ENCODE measurements at regions not wholly inside any gene's neighbourhood (a gene's known extent, or its start where the extent isn't known, plus 50 kb on each side); places are given as distances from the start of the nearest gene placed in this dataset.

- Histone ChIP-seq H3K9me3 (ENCODE audit: insufficient read depth, low read depth, low read length) (no peaks in the 10 kb centered on the region), H3K27me3 (ENCODE audit: insufficient read depth, low read length) (no peaks in the 10 kb centered on the region), H3K27ac (ENCODE audit: low read depth, low read length) (no peak overlapping the region), H2AFZ (ENCODE audit: insufficient read depth, low read length, poor library complexity) (no peak overlapping the region), H4K8ac (ENCODE audit: low read depth, low read length) (no peak overlapping the region), H3K23ac (ENCODE audit: low read length) (no peak overlapping the region), H3K9ac (ENCODE audit: low read length) (no peak overlapping the region), H3K4me3 (ENCODE audit: low read depth, low read length) (no peak overlapping the region), H3K79me1 (ENCODE audit: low read length) (no peaks in the 10 kb centered on the region), H3K14ac (ENCODE audit: low read length) (no peak overlapping the region), H2AK5ac (ENCODE audit: low read length) (no peak overlapping the region), H3K4ac (ENCODE audit: low read depth, low read length) (no peak overlapping the region), H3K36me3 (ENCODE audit: control insufficient read depth in 1 of 2, insufficient read depth in 2 of 2, low read length in 2 of 2) (no peaks in the 10 kb centered on the region), H2BK12ac (ENCODE audit: low read length) (no peak overlapping the region), H3K18ac (ENCODE audit: low read length) (no peak overlapping the region), H3K79me2 (ENCODE audit: control insufficient read depth, insufficient read depth, low read length, poor library complexity) (no peaks in the 10 kb centered on the region), H2BK5ac (ENCODE audit: low read depth, low read length, poor library complexity) (no peak overlapping the region), H4K12ac (ENCODE audit: low read depth, low read length) (no peak overlapping the region), H3K4me1 (ENCODE audit: control insufficient read depth in 1 of 2, insufficient read depth in 2 of 2, low read length in 2 of 2) (no peaks in the 10 kb centered on the region), H4K91ac (ENCODE audit: low read depth, low read length) (no peak overlapping the region), H2BK120ac (ENCODE audit: insufficient read depth, low read length, poor library complexity) (no peak overlapping the region), H3K4me2 (ENCODE audit: low read length) (no peak overlapping the region)
- DNase-seq, result peak in 1 of 2 donors; percentile 55
- WGBS (ENCODE audit: extremely low coverage, insufficient coverage, insufficient read length), result no CpG with 5 or more reads among the region's 2 CpGs
These were observed 500.8 kb downstream of the IRS2 start for GRCh38 chr13:109285586-109285985.

- Histone ChIP-seq H3K4me3 (ENCODE audit: low read depth, low read length) (no peak overlapping the region), H3K79me1 (ENCODE audit: low read length) (no peaks in the 10 kb centered on the region), H3K79me2 (ENCODE audit: control insufficient read depth, insufficient read depth, low read length, poor library complexity) (no peaks in the 10 kb centered on the region)
These were observed 504.3 kb downstream of the IRS2 start for GRCh38 chr13:109281903-109282635.

GRCh38 chr13:109281017-109281902 is 505.1 kb downstream of the IRS2 start:
- H2BK5ac ChIP-seq (ENCODE audit: low read depth, low read length, poor library complexity), result no peak overlapping the region
- H3K18ac ChIP-seq (ENCODE audit: low read length), result no peak overlapping the region
- no peak overlapping the region for H3K4me2 ChIP-seq (ENCODE audit: low read length)
- no peak overlapping the region for H3K14ac ChIP-seq (ENCODE audit: low read length)
- H3K23ac ChIP-seq (ENCODE audit: low read length), result no peak overlapping the region
- no peak overlapping the region for H3K4me3 ChIP-seq (ENCODE audit: low read depth, low read length)
- H3K79me2 ChIP-seq (ENCODE audit: control insufficient read depth, insufficient read depth, low read length, poor library complexity), result no peaks in the 10 kb centered on the region
- no CpG with 5 or more reads among the region's 11 CpGs for WGBS (ENCODE audit: extremely low coverage, insufficient coverage, insufficient read length)
- H2AK5ac ChIP-seq (ENCODE audit: low read length), result no peak overlapping the region
- no peaks in the 10 kb centered on the region for H3K27me3 ChIP-seq (ENCODE audit: insufficient read depth, low read length)
- no peak overlapping the region for H2BK120ac ChIP-seq (ENCODE audit: insufficient read depth, low read length, poor library complexity)
- H3K4ac ChIP-seq (ENCODE audit: low read depth, low read length), result no peak overlapping the region
- H2AFZ ChIP-seq (ENCODE audit: insufficient read depth, low read length, poor library complexity), result no peak overlapping the region
- no peak overlapping the region for H4K12ac ChIP-seq (ENCODE audit: low read depth, low read length)
- no peak overlapping the region for H4K91ac ChIP-seq (ENCODE audit: low read depth, low read length)
- H3K36me3 ChIP-seq (ENCODE audit: control insufficient read depth in 1 of 2, insufficient read depth in 2 of 2, low read length in 2 of 2), result no peaks in the 10 kb centered on the region
- no peak overlapping the region for H2BK12ac ChIP-seq (ENCODE audit: low read length)
- peaks cover 0 to 4% of the 10 kb centered on the region in 2 experiments for H3K4me1 ChIP-seq (ENCODE audit: control insufficient read depth in 1 of 2, insufficient read depth in 2 of 2, low read length in 2 of 2)
- H3K27ac ChIP-seq (ENCODE audit: low read depth, low read length), result no peak overlapping the region
- no peaks in the 10 kb centered on the region for H3K79me1 ChIP-seq (ENCODE audit: low read length)
- no peak for DNase-seq
- H3K9ac ChIP-seq (ENCODE audit: low read length), result no peak overlapping the region
- H3K9me3 ChIP-seq (ENCODE audit: insufficient read depth, low read depth, low read length), result no peaks in the 10 kb centered on the region
- no peak overlapping the region for H4K8ac ChIP-seq (ENCODE audit: low read depth, low read length)

More at GRCh38 chr13:109281903-109282635, 504.3 kb downstream of the IRS2 start:
- Histone ChIP-seq H2BK12ac (ENCODE audit: low read length) (no peak overlapping the region), H3K4me1 (ENCODE audit: control insufficient read depth in 1 of 2, insufficient read depth in 2 of 2, low read length in 2 of 2) (peaks cover 0 to 1% of the 10 kb centered on the region in 2 experiments), H3K27ac (ENCODE audit: low read depth, low read length) (no peak overlapping the region), H3K14ac (ENCODE audit: low read length) (no peak overlapping the region), H3K27me3 (ENCODE audit: insufficient read depth, low read length) (no peaks in the 10 kb centered on the region), H4K91ac (ENCODE audit: low read depth, low read length) (no peak overlapping the region), H4K8ac (ENCODE audit: low read depth, low read length) (no peak overlapping the region), H3K4ac (ENCODE audit: low read depth, low read length) (no peak overlapping the region), H3K23ac (ENCODE audit: low read length) (no peak overlapping the region), H2AK5ac (ENCODE audit: low read length) (no peak overlapping the region), H2BK5ac (ENCODE audit: low read depth, low read length, poor library complexity) (no peak overlapping the region), H4K12ac (ENCODE audit: low read depth, low read length) (no peak overlapping the region), H2AFZ (ENCODE audit: insufficient read depth, low read length, poor library complexity) (no peak overlapping the region), H3K9me3 (ENCODE audit: insufficient read depth, low read depth, low read length) (no peaks in the 10 kb centered on the region), H2BK120ac (ENCODE audit: insufficient read depth, low read length, poor library complexity) (no peak overlapping the region), H3K36me3 (ENCODE audit: control insufficient read depth in 1 of 2, insufficient read depth in 2 of 2, low read length in 2 of 2) (no peaks in the 10 kb centered on the region), H3K9ac (ENCODE audit: low read length) (no peak overlapping the region), H3K18ac (ENCODE audit: low read length) (no peak overlapping the region), H3K4me2 (ENCODE audit: low read length) (no peak overlapping the region)
- DNase-seq, result no peak
- WGBS (ENCODE audit: extremely low coverage, insufficient coverage, insufficient read length), result no CpG with 5 or more reads among the region's 11 CpGs

GRCh38 chr13:109276261-109276660 is 510.1 kb downstream of the IRS2 start:
- no peak overlapping the region for H3K9ac ChIP-seq (ENCODE audit: low read length)
- H3K79me2 ChIP-seq (ENCODE audit: control insufficient read depth, insufficient read depth, low read length, poor library complexity), result no peaks in the 10 kb centered on the region
- no peak overlapping the region for H3K4ac ChIP-seq (ENCODE audit: low read depth, low read length)
- H3K36me3 ChIP-seq (ENCODE audit: control insufficient read depth in 1 of 2, insufficient read depth in 2 of 2, low read length in 2 of 2), result no peaks in the 10 kb centered on the region
- H3K4me1 ChIP-seq (ENCODE audit: control insufficient read depth in 1 of 2, insufficient read depth in 2 of 2, low read length in 2 of 2), result peaks cover 4 to 11% of the 10 kb centered on the region in 2 experiments
- no peak overlapping the region for H3K23ac ChIP-seq (ENCODE audit: low read length)
- no peak for DNase-seq
- no peak overlapping the region for H2AK5ac ChIP-seq (ENCODE audit: low read length)
- peaks cover 4% of the 10 kb centered on the region for H3K79me1 ChIP-seq (ENCODE audit: low read length)
- no peak overlapping the region for H2BK120ac ChIP-seq (ENCODE audit: insufficient read depth, low read length, poor library complexity)
- H3K14ac ChIP-seq (ENCODE audit: low read length), result no peak overlapping the region
- H2AFZ ChIP-seq (ENCODE audit: insufficient read depth, low read length, poor library complexity), result no peak overlapping the region
- H2BK5ac ChIP-seq (ENCODE audit: low read depth, low read length, poor library complexity), result no peak overlapping the region
- no peak overlapping the region for H4K12ac ChIP-seq (ENCODE audit: low read depth, low read length)
- no peak overlapping the region for H3K4me2 ChIP-seq (ENCODE audit: low read length)
- H3K27me3 ChIP-seq (ENCODE audit: insufficient read depth, low read length), result no peaks in the 10 kb centered on the region
- no peak overlapping the region for H3K4me3 ChIP-seq (ENCODE audit: low read depth, low read length)
- no peak overlapping the region for H4K8ac ChIP-seq (ENCODE audit: low read depth, low read length)
- no peak overlapping the region for H3K18ac ChIP-seq (ENCODE audit: low read length)
- no peaks in the 10 kb centered on the region for H3K9me3 ChIP-seq (ENCODE audit: insufficient read depth, low read depth, low read length)
- no peak overlapping the region for H4K91ac ChIP-seq (ENCODE audit: low read depth, low read length)
- no peak overlapping the region for H3K27ac ChIP-seq (ENCODE audit: low read depth, low read length)
- WGBS (ENCODE audit: extremely low coverage, insufficient coverage, insufficient read length), result no CpG with 5 or more reads among the region's 4 CpGs
- H2BK12ac ChIP-seq (ENCODE audit: low read length), result no peak overlapping the region

Measured in trophoblast cell (in vitro differentiated cells and primary cell).